ENCODE measurements at regions not wholly inside any gene's neighbourhood (a gene's known extent, or its start where the extent isn't known, plus 50 kb on each side); places are given as distances from the start of the nearest gene placed in this dataset.
"Not testable (repeated sequence)": the region's sequence is repeated elsewhere in the genome, so short reads cannot be mapped to it uniquely, and the experiment has no call there.

GRCh38 chr7:89714131-89714530 is 440.1 kb upstream of the STEAP1 start:
- 79 to 100% methylated on average over 1 to 2 of the region's 2 CpGs for WGBS, 2 experiments (ENCODE audit: insufficient coverage in 1 of 2, insufficient read length in 1 of 2)
- Mint-ChIP-seq H3K27ac (no peak overlapping the region), H3K27me3 (ENCODE audit: insufficient read depth) (no peaks in the 10 kb centered on the region), H3K4me1 (no peaks in the 10 kb centered on the region), H3K36me3 (ENCODE audit: low read depth) (no peaks in the 10 kb centered on the region), H3K9me3 (no peaks in the 10 kb centered on the region), H3K4me3 (no peak overlapping the region)
- TF ChIP-seq CTCF (conservative IDR thresholded peaks at IDR 0.05) = no peak
- H3K4me1 ChIP-seq (ENCODE audit: control insufficient read depth, insufficient read depth, low read length) = no peaks in the 10 kb centered on the region
- DNase-seq = no peak
- H3K36me3 ChIP-seq (ENCODE audit: control insufficient read depth, insufficient read depth, low read length) = no peaks in the 10 kb centered on the region
- H3K9me3 ChIP-seq (ENCODE audit: control insufficient read depth, low read length) = peaks cover 15% of the 10 kb centered on the region
- no peak overlapping the region for H3K9ac ChIP-seq (ENCODE audit: extremely low read depth, low read length, poor library complexity, severe bottlenecking)
- no peak overlapping the region for H3K4me3 ChIP-seq (ENCODE audit: low read length)
- H3K27ac ChIP-seq (ENCODE audit: low read depth, low read length) = no peak overlapping the region
- H3K27me3 ChIP-seq (ENCODE audit: control insufficient read depth, insufficient read depth, low read length, poor library complexity, severe bottlenecking) = no peaks in the 10 kb centered on the region

- peaks cover 15% of the 10 kb centered on the region for H3K9me3 ChIP-seq (ENCODE audit: control insufficient read depth, low read length)
- H3K27ac ChIP-seq (ENCODE audit: low read depth, low read length); H3K4me1 Mint-ChIP-seq; H3K4me3 Mint-ChIP-seq; H3K27me3 Mint-ChIP-seq (ENCODE audit: insufficient read depth); H3K36me3 Mint-ChIP-seq (ENCODE audit: low read depth); H3K4me1 ChIP-seq (ENCODE audit: control insufficient read depth, insufficient read depth, low read length); H3K9me3 Mint-ChIP-seq; H3K36me3 ChIP-seq (ENCODE audit: control insufficient read depth, insufficient read depth, low read length); H3K9ac ChIP-seq (ENCODE audit: extremely low read depth, low read length, poor library complexity, severe bottlenecking); H3K27ac Mint-ChIP-seq; H3K4me3 ChIP-seq (ENCODE audit: low read length); H3K27me3 ChIP-seq (ENCODE audit: control insufficient read depth, insufficient read depth, low read length, poor library complexity, severe bottlenecking): not testable (repeated sequence)
- DNase-seq = peak; percentile 86
- peak; percentile 27 for TF ChIP-seq CTCF (conservative IDR thresholded peaks at IDR 0.05)
- WGBS, 2 experiments (ENCODE audit: insufficient coverage in 1 of 2, insufficient read length in 1 of 2) = 89% methylated on average over 2 of the region's 2 CpGs; no CpG with 5 or more reads in 1 of the 2 experiments
Observed at GRCh38 chr7:89718941-89719340, 435.3 kb upstream of the STEAP1 start.

GRCh38 chr7:89728481-89728880 is 425.8 kb upstream of the STEAP1 start:
- H3K4me1 ChIP-seq (ENCODE audit: control insufficient read depth, insufficient read depth, low read length) = no peaks in the 10 kb centered on the region
- Mint-ChIP-seq H3K9me3 (no peaks in the 10 kb centered on the region), H3K27me3 (ENCODE audit: insufficient read depth) (no peaks in the 10 kb centered on the region), H3K36me3 (ENCODE audit: low read depth) (no peaks in the 10 kb centered on the region), H3K4me1 (no peaks in the 10 kb centered on the region), H3K27ac (no peak overlapping the region), H3K4me3 (no peak overlapping the region)
- no peak for TF ChIP-seq CTCF (conservative IDR thresholded peaks at IDR 0.05)
- no peak overlapping the region for H3K4me3 ChIP-seq (ENCODE audit: low read length)
- H3K27me3 ChIP-seq (ENCODE audit: control insufficient read depth, insufficient read depth, low read length, poor library complexity, severe bottlenecking) = no peaks in the 10 kb centered on the region
- no peaks in the 10 kb centered on the region for H3K36me3 ChIP-seq (ENCODE audit: control insufficient read depth, insufficient read depth, low read length)
- no peak for DNase-seq
- H3K27ac ChIP-seq (ENCODE audit: low read depth, low read length) = no peak overlapping the region
- H3K9me3 ChIP-seq (ENCODE audit: control insufficient read depth, low read length) = peaks cover 5% of the 10 kb centered on the region
- 72 to 79% methylated on average over 3 to 5 of the region's 5 CpGs for WGBS, 2 experiments (ENCODE audit: insufficient coverage in 1 of 2, insufficient read length in 1 of 2)
- H3K9ac ChIP-seq (ENCODE audit: extremely low read depth, low read length, poor library complexity, severe bottlenecking) = no peak overlapping the region
